Duodenal mucosa (tissue), 2 donors: ENCODE measurements at regions not wholly inside any gene's neighbourhood (a gene's known extent, or its start where the extent isn't known, plus 50 kb on each side); places are given as distances from the start of the nearest gene placed in this dataset.
"Not testable (repeated sequence)": the region's sequence is repeated elsewhere in the genome, so short reads cannot be mapped to it uniquely, and the experiment has no call there.

Experiments used
- H3K27ac ChIP-seq: one replicate; pipeline ENCODE4 v1.7.0; 2013; ENCODE audit warnings: low read depth, low read length
- H3K27me3 ChIP-seq, 2 donors: one replicate each; pipeline ENCODE4 v1.7.0; 2013; ENCODE audit warnings: low read length in 2 of 2, control low read depth in 1 of 2; ENCODE audit not compliant: insufficient read depth in 2 of 2, control insufficient read depth in 1 of 2
- H3K36me3 ChIP-seq, 2 donors: one replicate each; pipeline ENCODE4 v1.7.0; 2013; ENCODE audit warnings: low read length in 2 of 2, control low read depth in 1 of 2; ENCODE audit not compliant: insufficient read depth in 2 of 2, control insufficient read depth in 1 of 2
- H3K4me1 ChIP-seq, 2 donors: one replicate each; pipeline ENCODE4 v1.7.0; 2013; ENCODE audit warnings: low read length in 2 of 2, control low read depth in 1 of 2; ENCODE audit not compliant: insufficient read depth in 2 of 2, control insufficient read depth in 1 of 2
- H3K4me3 ChIP-seq, 2 donors: one replicate each; pipeline ENCODE4 v1.7.0; 2013; ENCODE audit warnings: low read length in 2 of 2, low read depth in 1 of 2
- H3K9ac ChIP-seq, 2 donors: one replicate each; pipeline ENCODE4 v1.7.0; 2013; ENCODE audit warnings: low read length in 2 of 2, low read depth in 1 of 2
- H3K9me3 ChIP-seq, 2 donors: one replicate each; pipeline ENCODE4 v1.7.0; 2013; ENCODE audit warnings: low read length in 2 of 2, control low read depth in 1 of 2; ENCODE audit not compliant: control insufficient read depth in 1 of 2

DNA sequence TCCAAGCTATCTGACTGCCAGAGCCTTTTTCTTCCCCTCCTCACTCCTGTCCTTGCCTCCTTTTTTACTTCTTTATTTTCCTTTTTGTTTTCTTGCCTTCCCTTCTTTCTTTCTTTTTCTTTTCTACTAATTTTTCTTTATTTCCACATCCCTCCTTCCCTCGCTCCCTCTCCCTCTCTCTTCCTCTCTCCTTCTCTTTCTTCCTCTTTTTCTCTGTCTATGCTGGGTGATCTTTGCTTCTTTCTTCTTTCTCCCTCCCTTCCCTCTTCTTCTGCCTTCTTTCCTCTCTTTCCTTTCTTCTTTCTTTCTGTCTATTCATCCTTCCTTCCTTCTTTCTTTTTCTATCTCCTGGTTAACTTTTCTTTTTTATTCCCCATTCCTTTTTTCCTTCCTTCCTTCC is 564.8 kb downstream of the NSUN3 start:
- Histone ChIP-seq H3K9me3 (peaks cover 0 to 2% of the 10 kb centered on the region in 2 donors), H3K4me1 (no peaks in the 10 kb centered on the region), H3K27ac (no peak overlapping the region), H3K27me3 (no peaks in the 10 kb centered on the region), H3K9ac (no peak overlapping the region), H3K36me3 (no peaks in the 10 kb centered on the region), H3K4me3 (no peak overlapping the region)

DNA sequence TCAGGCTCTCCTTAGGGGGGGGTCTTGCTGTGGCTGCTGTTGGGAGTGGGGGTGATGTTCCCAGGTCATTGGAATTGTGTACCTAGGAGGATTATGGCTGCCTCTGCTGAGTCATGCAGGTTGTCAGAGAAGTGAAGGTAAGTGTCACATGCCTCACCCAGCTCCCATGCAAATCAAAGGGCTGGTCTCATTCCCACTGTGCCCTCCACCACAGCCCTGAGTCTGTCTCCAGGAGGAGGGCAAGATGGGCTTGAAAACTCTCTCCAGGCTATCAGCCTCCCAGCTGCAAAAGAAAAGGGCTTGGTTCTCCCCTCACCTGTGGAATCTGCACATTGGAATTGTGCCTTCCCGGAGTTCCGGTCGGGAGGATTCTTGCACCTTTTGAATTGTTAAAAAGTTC is 580.5 kb downstream of the NSUN3 start:
- no peak overlapping the region for H3K9ac ChIP-seq
- H3K27me3 ChIP-seq, result no peaks in the 10 kb centered on the region
- H3K36me3 ChIP-seq, result no peaks in the 10 kb centered on the region
- no peak overlapping the region for H3K4me3 ChIP-seq
- H3K27ac ChIP-seq, result no peak overlapping the region
- peaks cover 0 to 4% of the 10 kb centered on the region in 2 donors for H3K9me3 ChIP-seq
- no peaks in the 10 kb centered on the region for H3K4me1 ChIP-seq

DNA sequence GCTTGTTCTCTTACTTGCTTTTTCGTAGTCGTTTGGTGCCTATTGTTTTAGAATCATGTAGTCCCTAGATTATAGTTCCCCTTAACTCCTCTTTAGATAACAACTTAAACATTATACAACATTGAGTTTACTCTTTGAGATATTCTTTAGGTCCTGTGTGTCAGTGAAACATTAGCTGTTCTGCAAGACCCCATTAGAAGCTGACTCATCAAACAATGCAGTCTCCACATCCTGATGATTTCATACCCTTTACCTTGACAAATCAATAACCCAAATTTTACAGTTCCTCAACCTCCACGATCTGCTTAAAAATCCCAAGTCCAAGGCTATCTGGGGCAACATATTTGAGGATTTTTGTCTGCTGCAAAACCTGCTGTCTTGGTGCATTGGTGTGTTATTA is 582.9 kb downstream of the NSUN3 start:
- no peaks in the 10 kb centered on the region for H3K36me3 ChIP-seq
- no peak overlapping the region for H3K27ac ChIP-seq
- no peaks in the 10 kb centered on the region for H3K27me3 ChIP-seq
- no peak overlapping the region for H3K9ac ChIP-seq
- H3K4me1 ChIP-seq, result no peaks in the 10 kb centered on the region
- no peak overlapping the region for H3K4me3 ChIP-seq
- H3K9me3 ChIP-seq, result peaks cover 0 to 4% of the 10 kb centered on the region in 2 donors

DNA sequence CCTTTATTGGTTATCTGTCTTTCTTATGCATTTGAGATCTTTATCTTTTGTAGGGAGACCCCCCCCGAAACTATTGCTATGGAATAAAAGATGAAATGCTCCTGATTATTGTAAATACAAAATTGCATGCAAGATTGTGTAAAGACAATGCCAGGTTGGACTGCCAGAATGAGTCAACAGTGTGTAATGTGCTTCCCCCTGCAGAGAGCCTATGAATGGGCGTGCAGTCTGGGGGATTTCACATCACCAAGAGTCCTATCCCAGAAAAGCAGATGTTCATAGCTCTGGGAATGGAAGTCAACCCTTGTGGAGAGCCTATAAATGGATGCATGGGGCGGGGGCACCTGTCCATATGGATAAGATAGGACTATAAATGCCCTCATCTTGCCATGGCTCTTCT is 584.3 kb downstream of the NSUN3 start:
- H3K27me3 ChIP-seq, result no peaks in the 10 kb centered on the region
- no peaks in the 10 kb centered on the region for H3K36me3 ChIP-seq
- no peak overlapping the region for H3K4me3 ChIP-seq
- no peak overlapping the region for H3K9ac ChIP-seq
- peaks cover 0 to 4% of the 10 kb centered on the region in 2 donors for H3K9me3 ChIP-seq
- no peaks in the 10 kb centered on the region for H3K4me1 ChIP-seq
- H3K27ac ChIP-seq, result no peak overlapping the region

DNA sequence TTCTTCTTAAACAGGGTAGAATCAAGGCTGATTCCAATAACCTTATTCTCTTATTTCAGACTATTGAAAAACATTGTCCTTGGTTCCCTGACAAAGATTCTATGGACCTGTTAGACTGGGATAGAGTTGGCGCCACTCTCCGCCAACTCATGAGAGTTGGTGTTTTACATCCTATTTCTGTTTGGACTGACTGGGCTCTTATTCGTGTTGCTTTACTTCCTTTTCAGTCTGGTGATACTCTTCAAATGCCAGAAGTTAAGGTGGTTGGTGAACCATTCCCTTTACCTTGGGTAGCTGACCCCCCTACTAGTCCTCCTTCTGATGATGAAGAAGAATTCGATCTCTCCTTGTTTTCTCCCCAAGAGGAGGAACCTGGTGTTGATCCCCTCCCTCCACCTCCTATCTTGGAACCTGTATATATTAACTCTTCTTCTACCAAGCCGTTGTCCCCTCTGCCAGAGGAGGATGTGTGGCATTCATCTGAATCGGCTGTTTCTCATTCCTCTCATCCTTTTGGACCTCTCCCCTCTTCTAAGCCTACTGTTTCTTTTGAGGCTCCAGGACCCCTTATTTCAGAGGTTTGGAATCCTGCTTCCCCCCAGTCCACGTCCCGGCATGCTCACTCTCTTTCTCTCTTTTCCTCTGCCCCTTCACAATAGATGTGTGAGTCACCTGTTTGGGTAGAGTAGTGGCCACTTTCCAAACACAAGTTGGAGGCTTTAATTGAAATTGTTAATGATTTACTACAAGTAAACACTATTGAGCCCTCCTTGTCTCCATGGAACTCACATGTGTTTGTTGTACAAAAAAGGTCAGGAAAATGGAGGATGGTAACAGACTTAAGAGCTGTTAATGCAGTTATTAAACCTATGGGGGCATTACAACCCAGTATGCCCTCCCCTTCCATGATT is 585.7 kb downstream of the NSUN3 start:
- not testable (repeated sequence) for H3K4me1 ChIP-seq, H3K9ac ChIP-seq, H3K4me3 ChIP-seq, H3K27me3 ChIP-seq, H3K9me3 ChIP-seq, H3K36me3 ChIP-seq, H3K27ac ChIP-seq

DNA sequence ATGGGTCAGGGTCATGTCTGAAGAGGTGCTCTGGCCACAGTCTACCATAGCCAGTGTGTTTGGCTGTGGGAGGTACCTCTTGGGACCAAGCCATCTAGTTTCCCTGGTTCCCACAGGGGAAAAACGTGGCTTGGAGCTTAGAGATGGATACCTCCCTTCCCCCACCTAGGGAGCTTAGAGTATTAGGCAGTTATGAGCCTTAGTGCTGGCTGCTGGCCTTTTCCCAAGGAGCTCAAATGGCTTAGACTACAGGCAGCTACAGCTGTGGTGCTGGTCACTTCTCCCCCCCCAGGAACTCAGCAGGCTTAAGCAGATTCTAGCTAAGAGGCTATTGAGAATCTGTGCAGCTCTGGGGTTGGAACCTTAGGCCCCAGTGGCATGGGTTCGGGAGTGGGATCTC is 591.2 kb downstream of the NSUN3 start:
- no peak overlapping the region for H3K4me3 ChIP-seq
- H3K27ac ChIP-seq, result no peak overlapping the region
- no peaks in the 10 kb centered on the region for H3K4me1 ChIP-seq
- no peaks in the 10 kb centered on the region for H3K9me3 ChIP-seq
- H3K9ac ChIP-seq, result no peak overlapping the region
- no peaks in the 10 kb centered on the region for H3K27me3 ChIP-seq
- no peaks in the 10 kb centered on the region for H3K36me3 ChIP-seq

DNA sequence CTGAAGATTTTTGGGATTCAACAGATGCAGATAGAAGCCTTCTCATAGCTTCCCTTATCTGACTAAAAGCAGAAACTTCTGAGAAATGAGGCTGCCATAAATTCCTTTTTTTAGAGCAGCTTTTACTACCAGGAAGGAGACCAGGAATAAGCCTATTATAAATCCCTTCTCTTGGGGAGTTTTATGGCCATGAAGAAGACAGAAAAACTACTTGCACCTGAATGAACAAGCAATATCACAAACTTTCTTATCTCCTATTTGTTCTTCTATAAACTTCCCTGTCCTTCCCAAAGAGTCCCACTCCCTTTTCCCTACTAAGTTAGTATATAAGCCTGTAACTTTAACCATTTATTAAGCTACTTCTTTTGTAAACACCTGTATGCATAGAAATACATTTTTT is 603.1 kb downstream of the NSUN3 start:
- no peak overlapping the region for H3K4me3 ChIP-seq
- no peaks in the 10 kb centered on the region for H3K36me3 ChIP-seq
- H3K9me3 ChIP-seq, result peaks cover 0 to 3% of the 10 kb centered on the region in 2 donors
- no peak overlapping the region for H3K27ac ChIP-seq
- no peaks in the 10 kb centered on the region for H3K27me3 ChIP-seq
- no peak overlapping the region for H3K9ac ChIP-seq
- H3K4me1 ChIP-seq, result no peaks in the 10 kb centered on the region

DNA sequence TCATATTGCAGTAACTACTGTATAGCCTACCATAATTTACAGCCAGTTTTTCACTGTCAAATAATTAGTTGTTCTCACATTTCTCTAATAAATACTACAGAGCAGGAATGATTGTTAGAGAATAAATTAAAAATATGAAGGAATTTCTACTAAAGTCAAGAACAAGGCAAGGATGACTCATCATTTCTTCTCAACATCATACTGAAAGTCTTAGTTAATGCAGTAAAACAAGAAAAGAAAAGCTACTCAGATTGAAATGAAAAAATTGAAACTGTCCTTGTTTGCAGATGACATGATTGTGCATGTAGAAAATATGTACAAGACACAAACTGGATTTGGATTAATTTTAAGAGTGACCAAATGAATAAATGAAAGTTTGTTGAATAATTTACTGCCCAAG is 608.2 kb downstream of the NSUN3 start:
- Histone ChIP-seq H3K4me3 (no peak overlapping the region), H3K9ac (no peak overlapping the region), H3K9me3 (peaks cover 6 to 8% of the 10 kb centered on the region in 2 donors), H3K27ac (no peak overlapping the region), H3K27me3 (no peaks in the 10 kb centered on the region), H3K36me3 (no peaks in the 10 kb centered on the region), H3K4me1 (no peaks in the 10 kb centered on the region)

DNA sequence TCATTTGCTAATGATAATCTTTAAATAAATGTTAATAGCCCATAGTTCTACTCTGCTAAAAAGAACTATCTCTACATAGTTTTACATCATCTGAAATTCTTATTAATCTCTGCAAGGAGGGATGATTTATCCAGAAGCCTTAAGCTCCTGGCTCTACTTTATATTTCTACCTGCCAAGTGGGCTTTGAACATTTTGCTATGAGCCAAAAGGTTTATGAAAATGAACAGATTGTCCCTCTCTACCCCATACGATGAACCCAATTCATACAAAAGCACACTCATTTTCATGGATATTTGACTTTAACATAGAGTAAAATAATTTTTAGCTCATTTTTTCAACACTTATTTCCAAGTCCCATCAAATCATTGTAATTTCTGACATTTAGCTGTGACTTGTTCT is 611.0 kb downstream of the NSUN3 start:
- no peaks in the 10 kb centered on the region for H3K27me3 ChIP-seq
- H3K9me3 ChIP-seq, result peaks cover 3 to 12% of the 10 kb centered on the region in 2 donors
- H3K36me3 ChIP-seq, result no peaks in the 10 kb centered on the region
- H3K4me3 ChIP-seq, result no peak overlapping the region
- H3K9ac ChIP-seq, result no peak overlapping the region
- no peak overlapping the region for H3K27ac ChIP-seq
- no peaks in the 10 kb centered on the region for H3K4me1 ChIP-seq

DNA sequence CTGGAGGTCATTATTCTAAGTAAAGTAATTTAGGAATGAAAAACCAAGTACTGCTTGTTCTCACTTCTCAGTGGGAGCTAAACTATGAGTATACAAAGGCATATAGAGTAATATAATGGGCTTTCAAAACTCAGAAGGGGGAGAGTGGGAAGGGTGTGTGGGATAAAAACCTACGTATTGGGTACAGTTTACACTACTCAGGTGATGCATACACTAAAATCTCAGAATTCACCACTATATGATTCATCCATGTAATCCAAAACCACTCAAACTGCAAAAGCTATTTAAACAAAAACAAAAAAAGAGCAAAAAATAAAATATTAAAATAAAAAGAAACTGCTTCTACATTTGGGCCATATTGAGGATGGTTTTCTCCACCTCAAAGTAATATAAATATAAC is 623.3 kb downstream of the NSUN3 start:
- Histone ChIP-seq H3K27me3 (no peaks in the 10 kb centered on the region), H3K9me3 (peaks cover 7 to 8% of the 10 kb centered on the region in 2 donors), H3K36me3 (no peaks in the 10 kb centered on the region), H3K27ac (no peak overlapping the region), H3K9ac (no peak overlapping the region), H3K4me3 (no peak overlapping the region), H3K4me1 (no peaks in the 10 kb centered on the region)
